GM12891 (cell line): ENCODE measurements at regions not wholly inside any gene's neighbourhood (a gene's known extent, or its start where the extent isn't known, plus 50 kb on each side); places are given as distances from the start of the nearest gene placed in this dataset.

Source experiments
- PAX5 ChIP-seq: IDR thresholded peaks from 2 replicates; pipeline ENCODE4 v1.6.1; 2011; ENCODE audit warnings: low read length, moderate library complexity, mild to moderate bottlenecking; ENCODE audit not compliant: insufficient read depth, severe bottlenecking
- POLR2A ChIP-seq: IDR thresholded peaks from 2 replicates; pipeline ENCODE4 v1.6.1; 2011; ENCODE audit warnings: low read depth, low read length, control low read depth
- POLR2AphosphoS5 ChIP-seq: IDR thresholded peaks from 2 replicates; pipeline ENCODE4 v1.6.1; 2011; ENCODE audit warnings: low read depth, low read length, control low read depth
- SPI1 ChIP-seq: IDR thresholded peaks from 2 replicates; pipeline ENCODE4 v1.6.1; 2011; ENCODE audit warnings: low read depth, low read length, control low read depth
- TAF1 ChIP-seq: IDR thresholded peaks from 2 replicates; pipeline ENCODE4 v1.6.1; 2011; ENCODE audit warnings: low read depth, low read length, control low read depth

GRCh38 chr5:125210242-125210947 is 464.0 kb upstream of the ZNF608 start:
- TF ChIP-seq POLR2A = no peak
- TF ChIP-seq PAX5 = no peak
- no peak for TF ChIP-seq TAF1
- TF ChIP-seq POLR2AphosphoS5 = no peak
- TF ChIP-seq SPI1 = no peak
